ENCODE measurements at regions not wholly inside any gene's neighbourhood (a gene's known extent, or its start where the extent isn't known, plus 50 kb on each side); places are given as distances from the start of the nearest gene placed in this dataset.

GRCh38 chr18:8474661-8475060, 134.6 kb upstream of the RAB12 start:
- TF ChIP-seq EZH2 (IDR thresholded peaks at IDR 0.05; ENCODE audit: insufficient read depth, poor library complexity, severe bottlenecking): no peak
- no peak for TF ChIP-seq EZH2phosphoT487 (IDR thresholded peaks at IDR 0.05; ENCODE audit: insufficient read depth, low read depth)

Data from GM23248 (cell line).